HG03521 (cell line): ENCODE measurements at regions not wholly inside any gene's neighbourhood (a gene's known extent, or its start where the extent isn't known, plus 50 kb on each side); places are given as distances from the start of the nearest gene placed in this dataset.

Experiments
- ATAC-seq: cut with Tn5 transposase; IDR thresholded peaks from one replicate; pipeline ENCODE4 v1.9.1; 2021; ENCODE audit warnings: mild to moderate bottlenecking, moderate library complexity; ENCODE audit not compliant: unreplicated experiment

DNA sequence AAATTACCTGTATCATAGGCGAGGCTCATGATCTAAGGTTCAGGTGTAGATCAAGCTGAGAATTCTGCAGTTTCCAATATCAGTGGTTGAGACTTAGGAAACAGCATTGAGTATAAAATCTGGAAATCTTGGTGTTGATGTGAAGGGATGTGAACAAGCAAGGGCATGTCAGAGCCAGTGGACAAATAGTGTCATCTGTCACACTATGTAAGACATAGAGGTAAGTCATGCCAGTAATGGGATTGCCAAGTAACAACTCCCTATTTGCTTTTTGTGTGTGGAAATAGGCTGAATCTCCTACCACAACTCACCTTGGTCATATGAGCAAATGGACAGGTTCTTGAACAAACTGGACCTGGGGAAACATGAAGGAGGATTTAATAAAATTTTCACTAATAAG is 334.5 kb upstream of the EMCN start:
- ATAC-seq: no peak

DNA sequence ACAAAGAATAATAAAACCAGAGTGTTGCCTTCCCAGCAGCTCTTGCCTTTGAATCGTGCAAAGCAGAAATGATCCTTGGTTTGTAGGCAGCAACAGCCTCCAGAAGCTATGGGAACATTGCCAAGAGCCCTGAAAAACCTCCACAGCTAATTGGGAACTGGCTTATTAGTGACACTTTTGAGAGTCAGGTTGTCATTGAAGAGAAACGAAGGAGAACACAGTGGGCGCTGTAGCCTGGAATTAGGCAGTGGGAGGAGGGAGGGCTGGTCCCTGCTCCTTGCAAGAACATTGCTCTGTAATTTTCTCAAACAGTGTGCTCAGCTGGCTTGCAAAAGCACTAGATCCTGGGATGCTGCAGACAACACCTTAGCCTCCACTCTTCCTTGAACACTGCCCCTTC is 331.5 kb upstream of the EMCN start:
- ATAC-seq: no peak

GRCh38 chr4:100848841-100849240 is 331.0 kb upstream of the EMCN start:
- ATAC-seq: peak; percentile 73

- no peak for ATAC-seq
Measured at GRCh38 chr4:100843910-100844309, 326.1 kb upstream of the EMCN start.

DNA sequence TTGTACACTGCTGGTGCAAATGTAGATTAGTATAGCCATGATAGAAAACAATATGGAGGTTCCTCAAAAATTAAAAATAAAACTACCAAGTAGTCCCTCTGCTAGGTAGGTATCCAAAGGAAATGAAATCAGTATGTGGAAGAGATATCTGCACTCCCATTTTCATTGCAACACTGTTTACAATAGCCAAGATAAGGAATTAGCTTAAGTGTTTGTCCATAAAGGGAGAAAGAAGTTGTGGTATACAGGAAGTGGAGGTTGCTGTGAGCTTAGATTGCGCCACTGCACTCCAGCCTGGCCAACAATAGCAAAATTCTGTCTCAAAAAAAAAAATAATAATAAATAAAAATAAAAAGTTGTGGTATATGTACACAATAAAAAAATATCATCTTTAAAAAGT is 325.0 kb upstream of the EMCN start:
- no peak for ATAC-seq

DNA sequence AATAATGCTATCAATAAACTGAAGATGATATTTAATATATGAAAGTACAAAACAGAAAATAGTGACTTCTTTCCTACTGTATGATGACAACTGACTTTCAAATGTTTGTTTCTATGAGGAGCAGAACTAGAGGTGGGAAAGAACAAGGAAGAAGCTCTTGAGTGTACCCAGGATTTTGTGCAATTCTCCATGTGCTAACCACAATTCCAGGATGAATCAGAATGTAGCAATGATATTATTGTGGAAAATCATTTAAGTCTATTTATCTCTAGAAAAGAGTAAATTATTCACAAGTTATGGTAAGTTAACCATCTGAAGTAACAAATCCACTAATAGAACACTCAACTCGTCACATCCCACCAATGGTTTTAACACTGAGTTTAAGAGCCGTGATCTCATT is 324.1 kb upstream of the EMCN start:
- ATAC-seq: no peak

DNA sequence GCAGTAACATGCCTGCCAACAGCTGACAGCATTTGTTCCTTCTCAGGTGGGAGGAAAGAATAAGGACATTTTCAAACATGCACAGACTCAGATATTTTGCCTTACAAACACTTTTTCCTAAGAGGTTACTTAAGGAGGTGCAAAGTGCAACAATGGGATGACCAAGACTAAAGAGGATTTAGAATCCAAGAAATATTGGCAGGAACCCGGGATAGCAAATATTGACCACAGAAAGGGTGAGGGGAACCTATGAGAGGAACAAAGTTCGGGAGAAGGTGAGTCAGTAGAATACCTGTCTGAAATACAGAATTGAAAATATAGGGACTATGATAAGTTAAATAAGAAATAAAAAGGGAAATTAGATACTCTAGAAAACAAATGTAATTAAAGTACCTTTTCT is 321.9 kb upstream of the EMCN start:
- no peak for ATAC-seq

- ATAC-seq: no peak
Measured at GRCh38 chr4:100838286-100838685, 320.5 kb upstream of the EMCN start.

DNA sequence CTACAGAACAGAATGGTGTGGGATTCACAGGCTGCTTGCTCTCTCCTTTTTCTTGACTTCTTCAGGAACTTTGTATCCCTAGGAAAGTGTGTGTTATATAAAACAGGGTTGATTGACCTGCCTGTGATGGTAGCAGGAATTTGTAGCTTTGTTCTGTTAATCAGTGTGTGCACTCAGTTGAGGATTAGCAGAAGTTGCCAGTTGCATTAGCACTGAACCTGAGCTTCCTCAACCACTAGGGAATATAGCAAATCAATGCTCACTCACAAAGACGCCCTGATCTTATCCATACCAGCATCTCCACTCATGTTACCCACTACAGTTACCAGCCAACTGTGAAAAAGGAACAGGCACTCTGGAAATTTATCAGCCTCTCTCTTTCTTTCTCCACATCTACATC is 319.1 kb upstream of the EMCN start:
- ATAC-seq: no peak

DNA sequence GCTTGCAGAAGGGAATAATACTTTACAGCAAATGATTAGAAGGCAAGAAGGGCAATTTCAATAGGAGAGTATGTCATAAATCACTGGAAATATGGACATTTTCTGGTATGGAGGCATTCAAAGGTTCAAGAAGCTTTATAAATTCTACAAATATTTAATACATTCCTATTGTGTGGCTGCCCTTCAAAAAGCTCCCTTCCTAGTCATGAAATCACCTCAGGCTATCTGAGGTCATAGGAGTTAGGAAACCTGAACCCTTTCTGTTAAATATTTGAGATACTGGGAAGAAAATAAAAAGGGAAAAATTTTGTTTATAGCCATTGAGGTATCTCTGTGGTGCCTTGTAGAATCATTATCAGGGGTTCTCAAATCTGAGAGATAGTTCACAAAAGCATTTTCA is 316.8 kb upstream of the EMCN start:
- ATAC-seq: no peak

GRCh38 chr4:100833906-100834305 is 316.1 kb upstream of the EMCN start:
- no peak for ATAC-seq

DNA sequence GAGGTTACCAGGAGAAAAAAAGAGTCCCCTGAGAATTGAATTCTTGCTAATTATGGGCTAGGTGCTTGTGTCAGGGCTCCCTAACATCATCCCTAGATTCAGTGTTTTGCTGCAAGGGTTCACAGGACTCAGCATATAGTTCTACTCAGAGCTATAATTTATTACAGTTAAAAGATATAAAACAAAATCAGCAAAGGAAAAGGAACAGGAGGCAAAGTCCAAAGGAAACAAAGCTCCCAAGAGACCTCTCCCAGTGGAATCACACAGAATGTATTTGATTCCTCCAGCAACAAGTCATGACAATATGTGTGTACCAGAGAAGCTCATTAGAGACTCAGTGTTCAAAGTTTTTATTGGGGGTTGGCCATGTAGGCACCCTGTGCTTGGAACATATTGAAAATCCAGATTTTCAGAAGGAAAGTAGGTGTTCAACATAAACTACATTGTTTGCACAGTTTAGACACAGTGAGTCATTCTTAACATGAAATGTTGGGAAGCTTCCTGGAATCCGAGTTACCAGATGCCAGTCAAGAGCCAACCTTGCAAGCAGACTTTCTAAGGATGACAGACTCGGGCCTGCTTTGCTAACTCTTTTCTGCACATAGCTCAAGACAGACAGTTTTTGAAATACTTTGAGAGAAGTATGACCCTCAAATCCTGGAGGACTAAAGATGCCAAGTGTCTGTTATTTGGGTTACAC is 311.3 kb upstream of the EMCN start:
- no peak for ATAC-seq

- no peak for ATAC-seq
Measured at GRCh38 chr4:100828364-100828763, 310.5 kb upstream of the EMCN start.

- no peak for ATAC-seq
Measured at GRCh38 chr4:100827756-100828155, 309.9 kb upstream of the EMCN start.

GRCh38 chr4:100826808-100827548 is 309.2 kb upstream of the EMCN start:
- ATAC-seq: no peak

DNA sequence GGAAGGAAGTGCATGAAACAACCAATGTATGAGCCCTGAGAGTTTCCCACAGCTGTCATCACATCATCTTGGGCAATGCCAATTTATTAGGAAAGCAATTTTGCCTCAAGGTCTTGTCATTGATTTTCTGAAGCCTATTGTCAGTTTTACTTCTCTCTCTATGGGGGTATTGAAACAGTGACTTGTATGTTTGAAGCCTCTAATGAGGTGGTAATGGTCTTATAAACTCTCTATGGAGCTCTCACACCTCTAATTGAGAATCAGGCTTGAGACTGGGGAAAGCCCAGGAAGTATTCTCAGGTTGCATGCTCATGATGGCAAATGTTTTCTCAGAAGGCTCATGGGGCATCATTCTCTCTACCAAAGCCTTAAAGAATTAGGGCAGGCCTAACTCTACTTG is 308.2 kb upstream of the EMCN start:
- no peak for ATAC-seq

GRCh38 chr4:100823993-100824323 is 306.1 kb upstream of the EMCN start:
- peak; percentile 11 for ATAC-seq

DNA sequence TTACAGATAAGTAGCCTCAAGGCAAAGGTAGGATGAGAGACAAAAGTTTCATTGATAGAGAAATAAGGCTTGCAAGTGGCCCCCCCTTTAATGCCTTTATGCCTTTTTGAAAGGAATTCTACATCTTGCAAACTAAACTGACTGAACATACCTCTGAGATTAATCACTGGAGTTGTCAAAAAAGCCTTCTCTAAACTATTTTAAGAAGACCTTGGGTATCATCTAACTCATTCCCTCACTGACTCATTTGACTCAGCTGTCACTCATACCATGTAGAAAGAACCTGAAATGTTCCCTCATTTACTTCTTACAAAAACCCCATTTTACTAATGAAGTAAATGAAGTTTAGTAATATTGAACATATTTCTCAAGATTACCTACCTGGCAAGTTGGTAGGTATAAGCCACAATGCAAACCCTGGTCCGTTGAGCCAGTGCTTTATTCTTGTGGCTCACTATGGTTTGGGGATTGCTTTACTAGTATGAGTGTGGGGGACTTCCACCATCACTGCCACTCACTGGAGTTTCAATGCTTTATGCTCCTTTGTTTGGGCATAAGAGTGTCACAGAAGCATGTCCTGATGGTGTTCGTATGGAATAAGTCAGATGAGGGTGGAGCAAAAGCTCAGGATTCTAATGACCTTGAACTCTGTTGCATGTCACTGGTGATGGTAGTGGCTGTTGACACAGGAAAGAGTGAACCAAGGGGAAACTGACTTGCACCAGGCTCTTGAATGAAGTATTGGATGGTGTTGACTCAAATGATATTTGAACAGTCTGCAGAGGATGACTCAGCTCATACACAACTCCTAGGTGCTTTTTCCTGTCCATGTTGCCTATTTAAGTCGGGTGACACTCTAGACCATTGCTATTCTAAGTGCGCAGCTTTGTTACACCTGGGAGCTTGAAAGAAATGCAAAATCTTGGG is 305.5 kb upstream of the EMCN start:
- peak; percentile 66 for ATAC-seq

DNA sequence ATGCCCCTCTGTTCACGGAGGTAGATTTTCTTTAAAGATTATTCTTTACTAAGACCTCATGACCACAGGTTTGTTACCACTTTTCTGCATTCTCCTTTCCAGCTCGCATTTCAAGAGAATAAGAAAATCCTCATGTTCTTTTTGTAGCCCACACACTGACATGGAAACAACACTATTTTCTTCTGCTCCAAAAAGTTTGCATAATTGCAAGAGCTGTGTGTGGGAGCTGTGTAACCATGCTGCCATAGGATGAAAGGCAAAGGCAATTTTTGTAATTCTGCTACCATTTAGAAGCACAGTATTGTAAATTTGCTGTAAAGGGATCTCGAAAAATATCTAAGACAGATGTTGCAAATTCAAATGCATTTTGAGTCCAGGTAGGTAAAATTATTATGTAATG is 302.4 kb upstream of the EMCN start:
- ATAC-seq: no peak

DNA sequence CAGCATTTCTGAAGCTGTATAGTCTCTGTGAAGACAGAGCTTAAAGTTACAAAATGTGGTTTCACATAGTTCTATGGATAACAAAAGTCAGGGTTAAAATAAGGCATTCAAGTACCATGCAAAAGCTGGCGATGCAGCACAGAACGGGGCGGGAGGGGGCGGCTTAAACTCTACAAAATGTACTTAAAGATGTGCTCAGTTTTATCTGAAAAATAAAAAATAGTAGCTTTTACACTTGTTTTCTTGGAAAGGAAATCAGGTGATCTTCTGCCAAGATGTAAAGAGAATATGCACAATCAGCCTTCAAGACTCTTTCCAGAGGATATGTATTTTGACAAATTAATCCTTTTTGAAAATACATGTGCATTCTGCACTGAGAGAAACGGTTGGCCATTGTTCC is 301.7 kb upstream of the EMCN start:
- no peak for ATAC-seq

DNA sequence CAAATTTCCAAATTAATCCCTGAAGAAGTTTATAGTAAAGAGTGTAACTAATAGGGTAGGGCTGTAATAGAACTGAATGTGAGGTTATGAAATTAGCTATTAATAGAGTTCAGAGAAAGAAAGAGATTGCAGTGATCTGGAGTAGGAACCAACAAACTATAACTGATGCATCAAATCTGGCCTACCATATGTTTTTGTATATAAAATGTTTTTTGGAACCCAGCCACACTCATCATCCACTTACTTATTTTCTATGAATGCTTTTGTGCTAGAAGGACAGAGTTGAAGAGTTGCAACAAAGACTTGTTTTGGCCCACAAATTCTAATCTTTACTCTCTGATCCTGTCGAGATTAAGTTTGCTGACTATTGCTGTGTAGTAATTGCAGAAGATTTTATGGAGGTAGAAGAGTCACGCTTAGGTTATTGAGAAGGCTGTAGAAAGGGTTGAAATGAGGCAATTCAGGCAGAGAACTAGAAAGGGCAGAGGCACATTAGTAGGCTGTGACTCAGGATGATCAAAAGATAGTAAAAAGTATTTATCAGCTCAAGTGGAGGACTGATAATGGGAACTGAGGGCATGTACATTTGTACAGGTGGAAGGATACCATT is 298.7 kb upstream of the EMCN start:
- ATAC-seq: no peak
